Activated T-cell treated with anti-CD3 and anti-CD28 coated beads for 24 hours (primary cell): ENCODE measurements at regions not wholly inside any gene's neighbourhood (a gene's known extent, or its start where the extent isn't known, plus 50 kb on each side); places are given as distances from the start of the nearest gene placed in this dataset.
"Not testable (repeated sequence)": the region's sequence is repeated elsewhere in the genome, so short reads cannot be mapped to it uniquely, and the experiment has no call there.

ENCODE experiments used
- DNase-seq: peaks from one replicate; pipeline ENCODE4 v3.0.0-alpha.2; 2020; ENCODE audit warnings: low read depth

DNA sequence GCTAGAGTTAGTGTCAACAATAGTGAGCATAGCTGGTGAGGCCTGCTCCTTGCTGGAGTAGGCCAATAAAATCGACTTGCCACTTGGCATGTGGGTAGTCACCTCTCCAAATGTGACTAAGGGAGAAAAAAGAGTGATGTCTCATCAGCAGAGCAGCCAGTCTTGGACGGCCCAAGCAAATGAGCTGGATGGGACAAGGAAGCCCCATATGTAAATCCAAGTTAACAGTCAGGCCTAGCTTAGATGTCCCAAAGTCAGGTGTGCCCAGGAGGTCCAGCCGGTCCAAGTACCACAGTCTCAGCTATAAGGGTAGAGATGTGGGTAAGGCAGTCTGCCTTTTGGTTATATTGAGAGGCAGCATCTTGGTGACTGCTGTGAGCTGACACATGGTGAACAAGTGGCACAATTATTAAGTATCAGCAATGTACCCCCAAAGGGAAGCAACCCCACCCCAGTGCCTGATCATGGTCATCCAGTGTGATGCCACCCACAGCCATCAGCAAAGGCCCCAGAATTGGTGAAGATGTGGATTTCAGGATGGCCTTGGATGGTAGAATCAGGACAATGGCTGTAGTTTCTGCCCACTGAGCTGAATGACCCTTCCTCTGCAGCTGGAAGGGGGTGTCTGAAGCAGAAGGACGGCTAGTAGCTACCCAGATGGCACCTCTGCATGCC, 83.4 kb downstream of the TNFRSF13B start:
- no peak for DNase-seq

DNA sequence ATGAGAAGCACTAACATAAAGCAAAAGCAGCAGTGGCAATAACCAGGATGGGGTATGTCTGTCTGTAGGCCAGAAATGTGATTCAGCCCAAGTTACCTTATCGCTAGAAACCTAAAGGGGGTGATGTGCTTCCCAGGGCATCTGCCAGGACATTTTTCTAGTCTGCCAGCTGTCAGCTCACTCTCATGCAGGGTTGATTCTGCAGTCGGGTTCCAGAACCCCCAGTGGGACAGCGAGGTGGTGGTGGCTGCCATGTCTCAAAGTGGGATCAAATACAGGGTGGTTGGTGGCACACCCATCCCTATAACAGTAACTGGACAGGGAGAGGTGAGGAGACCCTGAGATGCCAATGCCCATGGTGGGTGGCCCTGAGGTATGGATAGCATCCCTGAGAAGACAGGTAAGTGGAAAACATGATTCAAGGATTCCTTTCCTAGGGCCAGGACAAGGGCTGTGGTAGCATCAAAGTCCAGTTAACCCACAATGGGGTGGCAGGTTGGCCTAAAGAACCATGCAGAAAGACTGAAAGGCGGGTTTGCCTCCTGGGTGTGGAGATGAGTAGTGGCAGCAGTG, 84.3 kb downstream of the TNFRSF13B start:
- no peak for DNase-seq

GRCh38 chr17:16886655-16887322, 85.1 kb downstream of the TNFRSF13B start:
- DNase-seq = no peak

- DNase-seq = not testable (repeated sequence)
These were observed 86.7 kb downstream of the TNFRSF13B start for GRCh38 chr17:16885204-16885603.

DNA sequence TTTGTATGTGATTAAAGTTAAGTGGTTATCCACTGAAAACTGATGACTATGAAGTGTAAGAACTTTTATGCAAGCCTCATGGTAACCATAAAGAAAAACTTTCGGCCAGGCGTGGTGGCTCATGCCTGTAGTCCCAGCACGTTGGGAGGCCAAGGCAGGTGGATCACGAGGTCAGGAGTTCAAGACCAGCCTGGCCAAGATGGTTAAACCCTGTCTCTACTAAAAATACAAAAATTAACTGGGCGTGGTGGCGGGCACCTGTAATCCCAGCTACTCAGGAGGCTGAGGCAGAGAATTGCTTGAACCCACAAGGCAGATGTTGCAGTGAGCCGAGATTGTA, 89.0 kb downstream of the TNFRSF13B start:
- not testable (repeated sequence) for DNase-seq

DNA sequence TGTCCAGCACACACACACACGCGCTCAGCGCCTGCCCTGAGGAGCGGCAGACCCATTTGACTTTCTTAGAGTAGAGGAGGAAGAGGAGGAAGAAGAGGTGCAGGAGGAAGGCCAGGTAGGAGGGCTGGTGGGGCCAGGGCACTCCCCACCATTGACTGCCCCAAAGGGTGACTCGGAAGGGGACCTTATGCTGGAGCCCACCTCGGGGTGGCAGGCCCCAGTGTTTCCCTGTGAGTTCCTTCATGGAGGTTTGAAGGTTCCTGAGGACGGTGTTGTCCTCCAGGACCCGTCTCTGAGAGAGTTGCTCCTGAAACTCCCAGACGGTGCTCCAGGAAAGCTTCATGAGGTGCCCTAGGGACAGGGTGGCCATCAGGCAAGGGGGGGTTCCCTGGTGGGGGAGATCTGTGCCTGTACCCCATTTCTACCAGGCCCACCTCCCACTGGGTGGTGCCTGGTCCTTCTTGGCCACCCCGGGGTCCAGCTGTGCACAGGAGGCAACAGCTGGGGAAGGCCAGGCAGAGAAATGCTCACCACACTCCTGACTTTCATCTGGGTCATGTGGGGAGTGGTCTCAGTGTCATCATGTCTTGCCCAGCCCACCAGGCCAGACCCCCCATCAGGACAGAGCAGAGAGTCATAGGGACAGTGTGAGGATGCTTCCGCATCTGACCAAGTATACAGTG, 89.5 kb downstream of the TNFRSF13B start:
- no peak for DNase-seq

- no peak for DNase-seq
These were observed 90.5 kb downstream of the TNFRSF13B start for GRCh38 chr17:16881239-16881924.

DNA sequence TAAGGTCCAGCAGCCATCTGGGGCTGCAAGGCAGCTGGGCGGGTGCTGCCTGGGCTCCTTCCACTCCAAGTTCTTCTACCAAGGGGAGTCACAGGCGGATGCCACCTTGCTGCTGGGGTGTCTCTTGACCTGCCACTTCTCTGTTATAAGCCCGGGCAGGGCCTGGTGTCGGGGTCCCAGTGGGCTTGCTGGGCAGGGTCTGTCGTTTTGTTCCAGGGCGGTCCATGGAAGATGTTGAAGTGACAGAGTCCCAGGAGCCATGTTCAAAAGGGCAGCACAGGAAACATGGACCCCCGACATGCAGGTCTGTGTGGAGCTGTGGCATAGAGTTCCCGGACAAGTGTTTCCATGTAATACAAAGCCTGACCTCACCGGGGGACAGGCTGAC, 91.1 kb downstream of the TNFRSF13B start:
- DNase-seq = no peak

- no peak for DNase-seq
These were observed 91.6 kb downstream of the TNFRSF13B start for GRCh38 chr17:16880121-16880842.

DNA sequence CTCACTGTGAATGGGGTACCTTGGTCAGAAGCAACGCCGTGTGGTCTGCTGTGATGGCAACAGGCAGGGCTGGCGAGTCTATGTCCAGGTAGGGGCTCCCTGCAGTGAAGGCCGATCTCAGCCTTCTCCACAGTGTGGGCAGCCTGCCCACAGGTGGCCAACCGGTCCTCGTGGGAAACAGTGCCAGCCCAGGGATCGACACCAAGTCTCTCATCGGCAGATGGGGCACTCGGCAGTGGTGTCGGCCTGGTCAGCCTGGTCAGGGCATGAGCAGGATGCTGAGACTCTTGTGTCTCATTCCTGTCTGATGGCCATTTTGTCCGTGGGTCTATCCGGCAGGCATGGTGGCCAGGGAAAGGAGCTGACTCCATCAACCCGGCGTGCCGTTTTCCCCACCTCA, 92.2 kb downstream of the TNFRSF13B start:
- DNase-seq = no peak

- DNase-seq = no peak
These were observed 93.3 kb downstream of the TNFRSF13B start for GRCh38 chr17:16878606-16879005.

GRCh38 chr17:16878084-16878483, 93.8 kb downstream of the TNFRSF13B start:
- no peak for DNase-seq

- DNase-seq = no peak
These were observed 94.8 kb downstream of the TNFRSF13B start for GRCh38 chr17:16877099-16877498.

DNA sequence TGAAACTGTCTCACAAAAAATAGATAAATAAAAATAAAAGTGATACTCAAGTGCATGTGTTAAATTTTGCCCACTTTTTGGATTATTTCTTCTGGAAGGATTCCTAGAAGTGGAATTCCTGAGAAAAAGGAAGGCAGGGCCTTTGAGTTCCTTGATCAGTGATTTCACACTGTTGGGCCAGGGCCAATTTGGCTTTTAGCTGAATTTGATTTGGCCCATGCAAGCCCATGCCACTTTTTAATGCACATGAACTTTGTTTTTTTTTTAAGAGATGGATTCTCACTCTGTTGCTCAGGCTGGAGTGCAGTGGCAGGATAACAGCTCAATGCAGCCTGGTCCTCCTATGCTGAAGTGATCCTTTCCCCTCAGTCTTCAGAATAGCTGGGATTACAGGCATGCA, 96.3 kb downstream of the TNFRSF13B start:
- no peak for DNase-seq

DNA sequence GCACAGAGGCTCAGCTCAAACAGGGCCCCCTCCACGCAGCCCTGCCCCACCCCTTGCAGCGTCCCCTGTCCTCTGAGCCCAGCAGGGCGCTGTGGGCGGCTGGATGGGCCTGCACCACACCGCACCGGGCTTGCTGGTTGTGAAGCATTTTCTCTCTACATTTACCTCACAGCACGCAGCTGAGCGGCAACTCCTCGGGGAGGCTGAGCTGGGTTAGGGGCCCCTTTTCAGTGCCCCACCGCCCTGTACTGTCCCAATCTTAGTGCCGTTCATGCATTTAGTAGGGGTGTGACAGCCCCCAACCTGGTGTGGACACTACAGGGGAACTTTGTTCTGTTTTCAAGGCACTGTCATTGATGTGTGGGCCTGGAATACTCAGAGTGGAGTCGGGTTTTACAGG, 97.7 kb downstream of the TNFRSF13B start:
- not testable (repeated sequence) for DNase-seq

- peak; percentile 16 for DNase-seq
These were observed 98.5 kb downstream of the TNFRSF13B start for GRCh38 chr17:16873174-16874035.

DNA sequence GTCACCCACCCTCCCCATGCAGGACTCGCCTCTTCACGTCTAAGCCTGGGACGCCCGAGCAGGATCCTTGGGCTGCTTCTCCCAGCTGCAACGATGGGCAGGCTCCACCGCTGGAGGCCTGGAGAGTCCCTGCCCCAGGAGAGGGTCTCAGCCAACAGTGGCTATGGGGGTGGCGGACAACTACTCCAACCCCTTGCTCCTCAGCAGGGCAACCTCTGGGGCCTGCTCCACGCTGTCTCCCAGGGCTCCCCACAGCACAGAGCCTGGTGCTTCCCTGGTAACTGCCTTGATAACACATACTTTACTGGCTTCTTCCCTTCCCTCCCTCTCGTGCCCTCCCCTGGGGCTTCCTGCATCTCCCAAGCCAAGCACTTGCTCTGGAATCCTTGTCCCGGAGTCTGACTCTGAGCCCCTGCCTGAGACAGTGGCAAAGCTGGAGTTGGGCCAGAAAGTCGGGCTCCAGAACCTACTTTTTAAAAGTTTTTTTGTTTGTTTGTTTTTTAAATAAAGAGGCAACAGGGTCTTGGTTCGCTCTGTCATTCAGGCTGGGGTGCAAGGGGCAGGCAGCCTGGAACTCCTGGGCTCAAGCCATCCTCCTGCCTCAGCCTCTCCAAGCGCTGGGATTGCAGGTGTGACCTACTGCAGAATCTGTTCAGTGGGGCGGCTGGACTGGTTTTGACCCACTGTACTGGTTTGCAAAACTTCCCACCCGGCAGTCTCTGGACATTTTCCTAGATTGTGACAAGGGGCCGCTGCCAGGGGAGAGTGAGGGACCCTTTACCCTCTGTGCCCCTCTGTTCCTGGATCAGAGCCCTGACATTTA, 99.4 kb downstream of the TNFRSF13B start:
- no peak for DNase-seq

- DNase-seq = not testable (repeated sequence)
These were observed 100.3 kb downstream of the TNFRSF13B start for GRCh38 chr17:16871446-16872190.
